ENCODE measurements at regions not wholly inside any gene's neighbourhood (a gene's known extent, or its start where the extent isn't known, plus 50 kb on each side); places are given as distances from the start of the nearest gene placed in this dataset.

DNA sequence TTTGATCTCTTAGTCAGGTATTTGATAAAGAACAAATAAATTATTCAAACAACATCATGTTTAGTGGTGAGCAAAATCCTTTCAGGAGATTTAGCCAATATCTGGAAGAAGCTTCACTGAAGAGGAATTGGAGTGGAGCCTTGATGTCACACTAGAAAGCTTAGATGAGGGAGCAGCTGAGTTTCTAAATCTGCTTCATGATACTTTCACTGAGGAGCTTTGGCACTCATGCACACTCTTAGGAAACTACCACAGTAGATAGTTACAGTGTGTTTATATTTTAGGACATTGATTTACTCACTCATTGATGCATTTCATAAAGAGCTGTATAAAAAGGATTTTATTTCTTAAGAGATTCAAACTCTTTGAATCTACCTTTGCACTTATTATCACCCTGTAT lies 366.2 kb upstream of the BTBD3 start:
- TF ChIP-seq POLR2A (IDR thresholded peaks at IDR 0.05) = no peak
- no peak for TF ChIP-seq CTCF (IDR thresholded peaks at IDR 0.05)
